Fibroblast of lung (primary cell): ENCODE measurements at regions not wholly inside any gene's neighbourhood (a gene's known extent, or its start where the extent isn't known, plus 50 kb on each side); places are given as distances from the start of the nearest gene placed in this dataset.

Source experiments
- EZH2 ChIP-seq: IDR thresholded peaks from 2 replicates; pipeline ENCODE4 v1.5.1; 2012; ENCODE audit warnings: low read length, control low read depth, mild to moderate bottlenecking; ENCODE audit errors: missing control alignments
- TF ChIP-seq, protein P1 (sequence below), 2 donors: IDR thresholded peaks in 1 of 2; conservative IDR thresholded peaks in 1 of 2; 1 replicate in 1 of 2; 2 replicates in 1 of 2; pipeline ENCODE4 v1.5.1; 2011 to 2012; ENCODE audit warnings: low read length in 2 of 2, control low read depth in 1 of 2, inconsistent platforms in 1 of 2, low read depth in 1 of 2, mild to moderate bottlenecking in 1 of 2

DNA sequence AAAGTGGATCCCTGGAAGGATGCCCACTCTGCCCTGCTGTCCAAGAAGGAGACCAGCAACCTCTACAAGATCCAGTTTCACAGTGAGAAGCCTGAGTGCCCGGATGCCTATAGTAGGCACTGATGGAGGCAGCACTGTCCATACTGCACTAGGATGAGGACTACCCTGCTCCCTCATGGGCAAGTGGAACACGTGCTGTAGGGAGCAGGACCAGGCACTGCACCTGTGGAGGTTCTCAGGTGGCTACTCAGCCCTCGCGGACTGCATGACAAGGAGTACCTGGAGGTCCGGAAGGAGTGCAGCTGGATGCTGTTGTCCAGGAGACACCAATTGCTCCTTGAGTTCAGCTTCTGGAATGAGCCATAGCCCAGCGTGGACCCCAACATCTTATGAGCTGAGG, 146.1 kb upstream of the NLRP1 start:
- TF ChIP-seq, protein P1, sequence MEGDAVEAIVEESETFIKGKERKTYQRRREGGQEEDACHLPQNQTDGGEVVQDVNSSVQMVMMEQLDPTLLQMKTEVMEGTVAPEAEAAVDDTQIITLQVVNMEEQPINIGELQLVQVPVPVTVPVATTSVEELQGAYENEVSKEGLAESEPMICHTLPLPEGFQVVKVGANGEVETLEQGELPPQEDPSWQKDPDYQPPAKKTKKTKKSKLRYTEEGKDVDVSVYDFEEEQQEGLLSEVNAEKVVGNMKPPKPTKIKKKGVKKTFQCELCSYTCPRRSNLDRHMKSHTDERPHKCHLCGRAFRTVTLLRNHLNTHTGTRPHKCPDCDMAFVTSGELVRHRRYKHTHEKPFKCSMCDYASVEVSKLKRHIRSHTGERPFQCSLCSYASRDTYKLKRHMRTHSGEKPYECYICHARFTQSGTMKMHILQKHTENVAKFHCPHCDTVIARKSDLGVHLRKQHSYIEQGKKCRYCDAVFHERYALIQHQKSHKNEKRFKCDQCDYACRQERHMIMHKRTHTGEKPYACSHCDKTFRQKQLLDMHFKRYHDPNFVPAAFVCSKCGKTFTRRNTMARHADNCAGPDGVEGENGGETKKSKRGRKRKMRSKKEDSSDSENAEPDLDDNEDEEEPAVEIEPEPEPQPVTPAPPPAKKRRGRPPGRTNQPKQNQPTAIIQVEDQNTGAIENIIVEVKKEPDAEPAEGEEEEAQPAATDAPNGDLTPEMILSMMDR (conservative IDR thresholded peaks at IDR 0.05 in 1 of 2, IDR thresholded peaks at IDR 0.05 in 1 of 2; ENCODE audit: low read depth in 1 of 2, low read length in 2 of 2) = no peak
- no peak for TF ChIP-seq EZH2
